HepG2 (cell line): ENCODE measurements at regions not wholly inside any gene's neighbourhood (a gene's known extent, or its start where the extent isn't known, plus 50 kb on each side); places are given as distances from the start of the nearest gene placed in this dataset.

ENCODE experiments used
- EED ChIP-seq: sonication (generic); formaldehyde crosslinking; IDR thresholded peaks from 2 replicates; pipeline ENCODE4 v1.5.0; 2020; ENCODE audit warnings: mild to moderate bottlenecking, missing genetic modification reagents
- KDM4B ChIP-seq: sonication (generic); formaldehyde crosslinking; IDR thresholded peaks from 2 replicates; pipeline ENCODE4 v1.4.0; 2020; ENCODE audit warnings: missing genetic modification reagents

DNA sequence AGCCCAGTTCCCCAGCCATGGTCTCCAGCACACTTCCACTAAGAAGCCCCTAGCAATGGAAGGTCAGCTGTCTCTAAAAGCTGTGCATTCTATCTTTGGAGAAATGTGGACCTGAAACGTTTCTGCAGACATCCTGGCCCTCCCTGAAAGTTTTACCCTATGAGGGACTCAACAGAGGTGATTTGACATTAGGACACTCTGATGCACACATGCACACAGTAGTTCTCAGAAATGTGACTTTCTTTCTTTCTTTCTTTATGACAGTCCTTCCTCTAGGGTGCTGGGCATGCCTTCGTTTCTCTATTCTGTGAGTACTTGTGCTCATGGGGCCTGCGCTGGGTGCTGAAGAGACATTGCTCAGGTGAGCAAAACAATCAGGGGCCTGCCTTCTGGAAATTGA, 857.3 kb downstream of the RNF144A start:
- TF ChIP-seq EED (no peak), KDM4B (no peak)
